Left lung (tissue), 4 donors: ENCODE measurements at regions not wholly inside any gene's neighbourhood (a gene's known extent, or its start where the extent isn't known, plus 50 kb on each side); places are given as distances from the start of the nearest gene placed in this dataset.
A peak's percentile ranks its signal among the peaks of the same experiment; 100 is the strongest.

Experiments used
- ATAC-seq: fragments of 200-7000 bp; cut with Tn5 transposase; one replicate; pipeline ENCODE4 v1.9.1; 2020; ENCODE audit warnings: moderate library complexity
- DNase-seq, 4 donors: peaks; one replicate each; pipeline ENCODE4 v3.0.0-alpha.2; 2013 to 2020
- H3K27ac ChIP-seq, 2 donors: fragments of 200-600 bp; sonication (generic) in 1 of 2; one replicate each; pipeline versions ENCODE4 v1.5.0 to v1.8.0; 2020 to 2021
- H3K27me3 ChIP-seq, 2 donors: fragments of 200-600 bp; sonication (generic) in 1 of 2; one replicate each; pipeline versions ENCODE4 v1.5.0 to v1.8.0; 2020 to 2021
- H3K36me3 ChIP-seq, 2 donors: fragments of 200-600 bp; sonication (generic) in 1 of 2; one replicate each; pipeline versions ENCODE4 v1.5.0 to v1.8.0; 2020 to 2021
- H3K4me1 ChIP-seq, 2 donors: fragments of 200-600 bp; one replicate each; pipeline ENCODE4 v1.8.0; 2021
- H3K4me3 ChIP-seq, 2 donors: fragments of 200-600 bp; sonication (generic) in 1 of 2; one replicate each; pipeline versions ENCODE4 v1.5.0 to v1.8.0; 2020 to 2021; ENCODE audit warnings: mild to moderate bottlenecking in 1 of 2
- H3K9me3 ChIP-seq, 2 donors: fragments of 200-600 bp; sonication (generic) in 1 of 2; one replicate each; pipeline versions ENCODE4 v1.5.0 to v1.8.0; 2020 to 2021
- intact Hi-C, 2 donors: fragments of 100-400 bp; cut with DNase I; formaldehyde crosslinking; loops; one replicate each; pipeline versions ENCODE4 v1.11.2 to v1.14.2; 2022
- TF ChIP-seq, protein P1 (sequence below), 2 donors: fragments of 200-600 bp; sonication (generic) in 1 of 2; IDR thresholded peaks; one replicate each; pipeline versions ENCODE4 v1.5.0 to v1.8.0; 2021; ENCODE audit warnings: antibody characterized with exemption in 2 of 2
- donor health status: DM: no; HTN: yes; CAD: no.
- donor health status: DM: no; HTN: no; CAD: no.

DNA sequence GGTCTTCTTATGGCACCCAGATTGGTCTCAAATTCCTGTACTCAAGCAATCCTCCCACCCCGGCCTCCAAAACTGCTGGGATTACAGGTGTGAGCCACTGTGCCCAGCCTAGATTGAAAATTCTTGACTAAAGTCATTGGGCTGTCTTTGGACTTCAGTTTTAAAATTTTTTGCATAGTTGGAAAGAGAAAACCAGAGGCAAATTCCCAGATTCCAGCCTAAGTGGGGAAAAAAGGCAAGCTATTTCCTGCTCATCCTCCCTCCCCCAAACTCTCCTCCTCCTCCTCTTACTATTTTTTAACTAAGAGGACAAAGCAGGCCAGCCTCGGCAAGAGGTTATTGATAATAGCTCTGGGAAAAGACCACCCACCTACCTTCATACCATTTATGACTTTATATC is 78.6 kb upstream of the CLMP start:
- Histone ChIP-seq H3K27ac (no peak overlapping the region), H3K27me3 (no peaks in the 10 kb centered on the region), H3K36me3 (no peaks in the 10 kb centered on the region), H3K4me1 (no peaks in the 10 kb centered on the region), H3K4me3 (no peak overlapping the region), H3K9me3 (no peaks in the 10 kb centered on the region)
- intact Hi-C loops = no loop called here
- ATAC-seq (no peak), DNase-seq (no peak)
- TF ChIP-seq, protein P1, sequence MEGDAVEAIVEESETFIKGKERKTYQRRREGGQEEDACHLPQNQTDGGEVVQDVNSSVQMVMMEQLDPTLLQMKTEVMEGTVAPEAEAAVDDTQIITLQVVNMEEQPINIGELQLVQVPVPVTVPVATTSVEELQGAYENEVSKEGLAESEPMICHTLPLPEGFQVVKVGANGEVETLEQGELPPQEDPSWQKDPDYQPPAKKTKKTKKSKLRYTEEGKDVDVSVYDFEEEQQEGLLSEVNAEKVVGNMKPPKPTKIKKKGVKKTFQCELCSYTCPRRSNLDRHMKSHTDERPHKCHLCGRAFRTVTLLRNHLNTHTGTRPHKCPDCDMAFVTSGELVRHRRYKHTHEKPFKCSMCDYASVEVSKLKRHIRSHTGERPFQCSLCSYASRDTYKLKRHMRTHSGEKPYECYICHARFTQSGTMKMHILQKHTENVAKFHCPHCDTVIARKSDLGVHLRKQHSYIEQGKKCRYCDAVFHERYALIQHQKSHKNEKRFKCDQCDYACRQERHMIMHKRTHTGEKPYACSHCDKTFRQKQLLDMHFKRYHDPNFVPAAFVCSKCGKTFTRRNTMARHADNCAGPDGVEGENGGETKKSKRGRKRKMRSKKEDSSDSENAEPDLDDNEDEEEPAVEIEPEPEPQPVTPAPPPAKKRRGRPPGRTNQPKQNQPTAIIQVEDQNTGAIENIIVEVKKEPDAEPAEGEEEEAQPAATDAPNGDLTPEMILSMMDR (IDR thresholded peaks at IDR 0.05) = no peak

DNA sequence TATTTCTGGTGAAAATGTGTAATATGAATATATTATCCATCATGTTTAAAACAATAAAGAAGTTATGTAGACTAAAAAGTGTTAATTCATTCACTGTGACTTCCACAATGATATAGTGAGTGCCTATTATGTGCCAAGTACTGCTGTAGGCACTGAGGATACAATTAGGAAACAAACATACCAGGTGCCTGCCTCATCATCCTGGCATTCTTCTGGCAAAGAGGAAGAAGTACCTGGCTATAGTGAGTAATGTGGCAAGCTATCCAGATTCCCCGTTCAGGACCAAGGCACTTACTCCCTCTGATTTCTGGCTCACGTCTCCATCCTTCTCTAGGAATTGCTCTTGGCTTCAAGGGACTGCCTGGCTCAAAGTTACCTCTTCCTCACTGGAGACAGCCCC is 77.5 kb upstream of the CLMP start:
- TF ChIP-seq, protein P1 (IDR thresholded peaks at IDR 0.05) = no peak
- intact Hi-C loops = no loop called here
- DNase-seq (no peak), ATAC-seq (peak; percentile 32)
- Histone ChIP-seq H3K9me3 (no peaks in the 10 kb centered on the region), H3K4me3 (no peak overlapping the region), H3K27ac (no peak overlapping the region), H3K36me3 (no peaks in the 10 kb centered on the region), H3K4me1 (no peaks in the 10 kb centered on the region), H3K27me3 (no peaks in the 10 kb centered on the region)

DNA sequence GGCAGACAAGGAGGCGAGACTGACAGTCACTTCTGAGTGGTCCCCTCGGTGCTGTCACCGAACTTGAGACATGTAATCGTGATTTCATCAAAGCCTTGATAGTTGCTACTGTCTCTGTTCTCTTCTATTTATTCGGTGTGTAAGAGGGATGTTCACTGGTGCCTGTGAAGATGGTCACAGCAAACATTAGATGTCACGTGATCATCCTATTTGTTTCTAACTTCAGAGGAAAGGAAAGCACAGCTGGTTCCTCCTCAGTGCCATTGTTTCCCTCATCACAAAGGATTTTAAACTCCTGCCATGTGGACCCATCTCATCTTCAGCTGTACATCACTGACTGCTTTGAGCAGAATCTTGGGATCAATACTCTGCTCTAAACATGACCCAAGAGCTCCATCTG is 73.1 kb upstream of the CLMP start:
- H3K27me3 ChIP-seq = peaks cover 0 to 7% of the 10 kb centered on the region in 2 donors
- no peaks in the 10 kb centered on the region for H3K9me3 ChIP-seq
- H3K36me3 ChIP-seq = no peaks in the 10 kb centered on the region
- ATAC-seq (no peak), DNase-seq (no peak)
- TF ChIP-seq, protein P1 (IDR thresholded peaks at IDR 0.05) = no peak
- H3K27ac ChIP-seq = no peak overlapping the region
- intact Hi-C loops = no loop called here
- no peaks in the 10 kb centered on the region for H3K4me1 ChIP-seq
- no peak overlapping the region for H3K4me3 ChIP-seq

DNA sequence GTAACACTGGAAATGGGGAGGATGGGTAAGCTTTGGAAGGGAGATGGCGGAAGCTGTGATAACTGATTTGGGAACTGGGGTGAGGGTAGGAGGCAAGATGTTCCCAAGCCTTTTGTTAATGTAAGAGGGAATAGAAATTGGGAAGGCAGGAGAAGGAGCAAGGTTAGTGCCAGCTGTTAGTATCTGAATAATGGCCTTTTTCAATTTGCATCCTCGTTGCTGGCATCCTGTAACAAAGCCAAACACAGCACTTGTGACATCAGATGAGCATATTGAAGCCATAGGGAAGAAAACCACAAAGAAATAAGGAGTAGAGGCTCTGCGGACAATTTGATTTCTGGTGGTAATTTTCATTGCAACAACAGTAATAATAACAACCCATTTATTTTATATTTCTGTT is 70.9 kb upstream of the CLMP start:
- H3K27ac ChIP-seq = no peak overlapping the region
- H3K4me3 ChIP-seq = no peak overlapping the region
- no peaks in the 10 kb centered on the region for H3K36me3 ChIP-seq
- no peaks in the 10 kb centered on the region for H3K9me3 ChIP-seq
- DNase-seq (no peak), ATAC-seq (no peak)
- intact Hi-C loops = no loop called here
- H3K4me1 ChIP-seq = peaks cover 0 to 8% of the 10 kb centered on the region in 2 donors
- TF ChIP-seq, protein P1 (IDR thresholded peaks at IDR 0.05) = no peak
- peaks cover 0 to 7% of the 10 kb centered on the region in 2 donors for H3K27me3 ChIP-seq

DNA sequence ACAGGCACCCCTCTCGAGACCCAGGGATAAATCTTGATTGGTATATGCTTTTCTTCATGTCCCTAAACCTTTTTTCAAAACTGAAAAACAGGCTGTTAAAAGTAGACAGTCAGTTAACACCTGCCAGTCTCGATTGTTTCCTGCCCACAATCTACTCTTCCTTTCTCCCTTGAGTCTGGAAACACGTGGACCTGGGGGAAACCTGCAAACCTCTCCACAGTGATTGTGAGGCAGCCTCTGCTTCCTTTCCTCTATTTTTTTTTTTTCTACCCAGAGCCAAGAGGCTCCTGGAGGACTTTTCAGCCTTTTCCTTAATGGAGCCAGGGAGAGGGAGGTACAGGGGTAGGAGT is 69.4 kb upstream of the CLMP start:
- Histone ChIP-seq H3K36me3 (no peaks in the 10 kb centered on the region), H3K4me3 (no peak overlapping the region), H3K27ac (no peak overlapping the region), H3K27me3 (peaks cover 0 to 7% of the 10 kb centered on the region in 2 donors), H3K4me1 (peaks cover 0 to 8% of the 10 kb centered on the region in 2 donors), H3K9me3 (no peaks in the 10 kb centered on the region)
- no peak for DNase-seq
- no peak for ATAC-seq
- intact Hi-C loops = no loop called here
- TF ChIP-seq, protein P1 (IDR thresholded peaks at IDR 0.05) = no peak
